ENCODE measurements at regions not wholly inside any gene's neighbourhood (a gene's known extent, or its start where the extent isn't known, plus 50 kb on each side); places are given as distances from the start of the nearest gene placed in this dataset.

DNA sequence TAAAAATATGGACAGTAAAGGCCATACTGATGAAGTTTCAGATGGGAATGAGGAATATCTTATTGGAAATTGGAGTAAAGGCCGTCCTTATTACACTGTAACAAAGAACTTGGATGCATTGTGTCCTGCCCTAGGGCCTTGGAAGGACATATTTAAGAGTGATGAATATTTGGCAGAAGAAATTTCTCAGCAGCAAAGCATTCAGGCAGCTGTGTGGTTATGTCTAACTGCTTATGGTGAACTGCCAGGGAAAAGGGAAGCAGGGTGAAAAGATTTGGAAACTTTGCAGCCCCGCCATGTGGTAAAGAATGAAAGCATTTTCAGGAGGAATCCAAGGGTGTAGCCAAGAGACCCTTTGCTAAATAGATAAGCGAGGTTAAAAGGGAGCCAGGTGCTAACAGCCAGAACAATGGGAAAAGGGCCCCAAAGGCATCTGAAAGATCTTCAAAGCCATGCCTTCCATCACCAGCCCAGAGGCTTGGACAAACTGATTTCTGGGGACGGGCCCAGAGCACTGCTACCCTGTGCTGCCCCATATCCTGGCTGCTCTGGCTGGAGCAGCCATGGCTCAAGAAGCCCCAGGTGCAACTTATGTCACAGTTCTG is 200.0 kb downstream of the PTPRU start:
- no peak for DNase-seq (ENCODE audit: low read depth)
- H3K4me3 ChIP-seq (ENCODE audit: low read depth, low read length): no peak overlapping the region
- TF ChIP-seq, protein P1, sequence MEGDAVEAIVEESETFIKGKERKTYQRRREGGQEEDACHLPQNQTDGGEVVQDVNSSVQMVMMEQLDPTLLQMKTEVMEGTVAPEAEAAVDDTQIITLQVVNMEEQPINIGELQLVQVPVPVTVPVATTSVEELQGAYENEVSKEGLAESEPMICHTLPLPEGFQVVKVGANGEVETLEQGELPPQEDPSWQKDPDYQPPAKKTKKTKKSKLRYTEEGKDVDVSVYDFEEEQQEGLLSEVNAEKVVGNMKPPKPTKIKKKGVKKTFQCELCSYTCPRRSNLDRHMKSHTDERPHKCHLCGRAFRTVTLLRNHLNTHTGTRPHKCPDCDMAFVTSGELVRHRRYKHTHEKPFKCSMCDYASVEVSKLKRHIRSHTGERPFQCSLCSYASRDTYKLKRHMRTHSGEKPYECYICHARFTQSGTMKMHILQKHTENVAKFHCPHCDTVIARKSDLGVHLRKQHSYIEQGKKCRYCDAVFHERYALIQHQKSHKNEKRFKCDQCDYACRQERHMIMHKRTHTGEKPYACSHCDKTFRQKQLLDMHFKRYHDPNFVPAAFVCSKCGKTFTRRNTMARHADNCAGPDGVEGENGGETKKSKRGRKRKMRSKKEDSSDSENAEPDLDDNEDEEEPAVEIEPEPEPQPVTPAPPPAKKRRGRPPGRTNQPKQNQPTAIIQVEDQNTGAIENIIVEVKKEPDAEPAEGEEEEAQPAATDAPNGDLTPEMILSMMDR (conservative IDR thresholded peaks at IDR 0.05; ENCODE audit: low read depth, low read length): no peak

DNA sequence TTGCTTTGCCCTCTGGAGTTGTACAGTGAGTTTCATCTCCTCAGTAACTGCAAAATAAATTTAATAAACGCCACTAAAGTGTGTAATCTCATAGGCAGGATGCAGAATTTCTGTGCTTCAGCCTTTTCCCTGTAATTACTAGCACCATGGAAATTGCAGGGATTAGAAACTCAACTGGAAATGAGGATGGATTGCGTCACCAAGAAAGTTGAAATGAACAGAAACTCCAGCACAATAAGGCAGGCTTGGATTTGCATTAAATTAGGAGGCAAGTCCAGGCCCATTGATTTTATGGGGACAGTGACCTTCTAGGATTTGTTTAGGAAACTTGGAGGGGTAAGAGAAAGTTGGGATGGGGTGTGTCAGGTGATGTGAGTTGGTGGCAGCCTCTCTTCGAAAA is 197.5 kb downstream of the PTPRU start:
- DNase-seq (ENCODE audit: low read depth): no peak
- TF ChIP-seq, protein P1 (conservative IDR thresholded peaks at IDR 0.05; ENCODE audit: low read depth, low read length): no peak
- no peak overlapping the region for H3K4me3 ChIP-seq (ENCODE audit: low read depth, low read length)

DNA sequence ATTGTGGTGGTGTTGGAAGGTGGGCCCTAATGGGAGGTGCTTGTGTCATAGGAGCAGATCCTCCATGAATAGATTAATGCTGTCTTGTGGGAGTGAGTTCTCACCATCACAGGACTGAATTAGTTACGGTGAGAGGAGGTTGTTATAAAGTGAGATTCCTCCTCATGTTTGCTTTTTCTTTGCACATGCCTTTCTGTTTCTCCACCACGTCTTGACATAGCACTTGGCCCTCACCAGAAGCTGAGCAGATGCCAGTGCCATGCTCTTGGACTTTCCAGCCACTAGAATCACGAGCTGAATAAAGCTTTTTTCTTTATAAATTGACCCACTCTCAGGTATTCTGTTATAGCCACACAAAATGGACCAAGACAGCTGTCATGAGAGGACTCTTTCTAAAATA is 194.8 kb downstream of the PTPRU start:
- TF ChIP-seq, protein P1 (conservative IDR thresholded peaks at IDR 0.05; ENCODE audit: low read depth, low read length): no peak
- no peak for DNase-seq (ENCODE audit: low read depth)
- no peak overlapping the region for H3K4me3 ChIP-seq (ENCODE audit: low read depth, low read length)

DNA sequence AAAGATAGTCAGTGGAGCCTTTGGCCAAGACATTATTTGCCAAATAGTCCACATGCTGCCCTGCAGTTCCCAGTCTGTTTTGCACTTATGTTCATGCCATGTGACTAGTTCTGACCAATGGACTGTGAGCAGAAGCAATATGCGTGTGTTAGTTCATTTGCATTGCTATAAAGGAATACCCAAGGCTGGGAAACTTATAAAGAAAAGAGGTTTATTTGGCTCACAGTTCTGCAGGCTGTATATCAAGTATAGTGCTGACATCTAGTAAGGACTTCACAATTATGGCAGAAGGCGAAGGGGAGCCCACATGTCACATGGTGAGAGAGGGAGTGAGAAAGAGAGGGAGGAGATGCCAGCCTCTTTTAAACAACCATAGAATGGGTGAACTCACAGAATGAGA is 193.3 kb downstream of the PTPRU start:
- no peak overlapping the region for H3K4me3 ChIP-seq (ENCODE audit: low read depth, low read length)
- TF ChIP-seq, protein P1 (conservative IDR thresholded peaks at IDR 0.05; ENCODE audit: low read depth, low read length): no peak
- DNase-seq (ENCODE audit: low read depth): no peak

- DNase-seq (ENCODE audit: low read depth): no peak
- TF ChIP-seq, protein P1 (conservative IDR thresholded peaks at IDR 0.05; ENCODE audit: low read depth, low read length): no peak
- H3K4me3 ChIP-seq (ENCODE audit: low read depth, low read length): no peak overlapping the region
Measured at GRCh38 chr1:29428997-29429396, 192.7 kb downstream of the PTPRU start.

DNA sequence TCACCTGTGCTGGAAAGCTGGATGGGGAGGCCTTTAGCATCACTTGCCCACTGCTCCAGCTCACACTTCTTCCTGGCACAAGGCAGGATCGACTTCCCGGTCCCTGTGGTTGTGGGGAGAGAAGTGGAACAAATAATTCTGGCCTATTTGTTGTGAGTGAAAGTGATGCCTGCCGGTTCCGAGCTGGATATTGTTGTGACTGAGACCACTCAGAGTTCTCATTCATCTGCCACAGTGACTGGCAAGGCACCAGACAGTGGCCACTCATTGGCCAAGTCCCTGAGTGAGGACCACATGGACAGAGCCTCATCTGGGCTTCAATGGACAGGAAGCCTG is 191.9 kb downstream of the PTPRU start:
- TF ChIP-seq, protein P1 (conservative IDR thresholded peaks at IDR 0.05; ENCODE audit: low read depth, low read length): no peak
- H3K4me3 ChIP-seq (ENCODE audit: low read depth, low read length): no peak overlapping the region
- DNase-seq (ENCODE audit: low read depth): no peak

- TF ChIP-seq, protein P1 (conservative IDR thresholded peaks at IDR 0.05; ENCODE audit: low read depth, low read length): no peak
- no peak overlapping the region for H3K4me3 ChIP-seq (ENCODE audit: low read depth, low read length)
- no peak for DNase-seq (ENCODE audit: low read depth)
Measured at GRCh38 chr1:29427614-29428279, 191.4 kb downstream of the PTPRU start.

Data from choroid plexus epithelial cell (primary cell).